Tibial nerve (tissue), 4 donors: ENCODE measurements at regions not wholly inside any gene's neighbourhood (a gene's known extent, or its start where the extent isn't known, plus 50 kb on each side); places are given as distances from the start of the nearest gene placed in this dataset.
"Not testable (repeated sequence)": the region's sequence is repeated elsewhere in the genome, so short reads cannot be mapped to it uniquely, and the experiment has no call there.

Source experiments
- DNase-seq, 2 donors: peaks; one replicate each; pipeline ENCODE4 v3.0.0-alpha.2; 2019; ENCODE audit warnings: low spot score in 2 of 2
- H3K27ac ChIP-seq, 4 donors: fragments of 200-600 bp; sonication (generic) in 3 of 4; one replicate each; pipeline ENCODE4 v1.5.1; 2017 to 2019; ENCODE audit warnings: mild to moderate bottlenecking in 1 of 4
- H3K27me3 ChIP-seq, 2 donors: fragments of 200-600 bp; sonication (generic) in 1 of 2; one replicate each; pipeline versions ENCODE4 v1.5.1 to v1.6.0; 2017 to 2019
- H3K36me3 ChIP-seq, 3 donors: fragments of 200-600 bp; sonication (generic); one replicate each; pipeline ENCODE4 v1.5.1; 2018 to 2019
- H3K4me1 ChIP-seq, 4 donors: fragments of 200-600 bp; sonication (generic) in 3 of 4; one replicate each; pipeline ENCODE4 v1.5.1; 2017 to 2019
- H3K4me3 ChIP-seq, 4 donors: fragments of 200-600 bp; sonication (generic) in 3 of 4; one replicate each; pipeline ENCODE4 v1.5.1; 2017 to 2019; ENCODE audit warnings: mild to moderate bottlenecking in 1 of 4, moderate library complexity in 1 of 4
- H3K9me3 ChIP-seq, 4 donors: fragments of 200-600 bp; sonication (generic) in 3 of 4; one replicate each; pipeline ENCODE4 v1.5.1; 2017 to 2019
- EP300 ChIP-seq, 2 donors: sonication (generic); formaldehyde crosslinking; IDR thresholded peaks; one replicate each; pipeline ENCODE4 v1.6.1; 2017; ENCODE audit warnings: antibody characterized with exemption in 2 of 2, mild to moderate bottlenecking in 1 of 2
- POLR2A ChIP-seq, 2 donors: fragments of 450-650 bp; IDR thresholded peaks; one replicate each; pipeline ENCODE4 v1.6.1; 2017; ENCODE audit warnings: antibody characterized with exemption in 2 of 2, mild to moderate bottlenecking in 2 of 2, moderate library complexity in 2 of 2
- WGBS, 2 donors: methylation state at CpG; one replicate each; pipeline ENCODE4 v1.1.5; 2018; 5-methylcytosine and 5-hydroxymethylcytosine counted together
- TF ChIP-seq, protein P1 (sequence below), 5 experiments: fragments of 200-600 bp in 3 of 5; fragments of 450-650 bp in 2 of 5; sonication (generic) in 3 of 5; IDR thresholded peaks; one replicate each; pipeline ENCODE4 v1.5.1; 2016 to 2019; ENCODE audit warnings: antibody characterized with exemption in 5 of 5, mild to moderate bottlenecking in 3 of 5, moderate library complexity in 2 of 5

DNA sequence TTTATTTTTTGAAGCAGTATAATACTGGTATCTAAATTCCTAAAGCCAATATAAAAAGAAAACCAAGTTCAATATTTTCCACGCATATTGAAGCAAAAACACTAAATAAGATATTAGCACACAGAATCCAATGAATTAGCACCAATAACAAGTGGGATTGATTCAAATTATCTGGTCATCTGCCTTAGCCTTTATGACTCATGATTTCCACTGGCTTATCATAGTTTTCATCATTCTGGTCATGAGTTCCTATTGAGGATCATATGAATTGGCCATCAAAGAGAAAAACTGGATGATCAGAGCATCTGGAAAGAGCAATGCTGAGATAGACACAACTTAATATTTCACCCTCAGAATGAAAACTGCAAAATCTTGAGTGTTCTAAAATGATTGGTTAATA, 809.9 kb downstream of the MCTP2 start:
- no peaks in the 10 kb centered on the region for H3K36me3 ChIP-seq
- H3K9me3 ChIP-seq, result peaks cover 0 to 13% (median 0%) of the 10 kb centered on the region in 4 donors
- WGBS, 2 donors, result 91 to 95% methylated on average over 1 of the region's 1 CpG
- TF ChIP-seq EP300 (IDR thresholded peaks at IDR 0.05), result no peak
- no peak for TF ChIP-seq POLR2A (IDR thresholded peaks at IDR 0.05)
- TF ChIP-seq, protein P1, sequence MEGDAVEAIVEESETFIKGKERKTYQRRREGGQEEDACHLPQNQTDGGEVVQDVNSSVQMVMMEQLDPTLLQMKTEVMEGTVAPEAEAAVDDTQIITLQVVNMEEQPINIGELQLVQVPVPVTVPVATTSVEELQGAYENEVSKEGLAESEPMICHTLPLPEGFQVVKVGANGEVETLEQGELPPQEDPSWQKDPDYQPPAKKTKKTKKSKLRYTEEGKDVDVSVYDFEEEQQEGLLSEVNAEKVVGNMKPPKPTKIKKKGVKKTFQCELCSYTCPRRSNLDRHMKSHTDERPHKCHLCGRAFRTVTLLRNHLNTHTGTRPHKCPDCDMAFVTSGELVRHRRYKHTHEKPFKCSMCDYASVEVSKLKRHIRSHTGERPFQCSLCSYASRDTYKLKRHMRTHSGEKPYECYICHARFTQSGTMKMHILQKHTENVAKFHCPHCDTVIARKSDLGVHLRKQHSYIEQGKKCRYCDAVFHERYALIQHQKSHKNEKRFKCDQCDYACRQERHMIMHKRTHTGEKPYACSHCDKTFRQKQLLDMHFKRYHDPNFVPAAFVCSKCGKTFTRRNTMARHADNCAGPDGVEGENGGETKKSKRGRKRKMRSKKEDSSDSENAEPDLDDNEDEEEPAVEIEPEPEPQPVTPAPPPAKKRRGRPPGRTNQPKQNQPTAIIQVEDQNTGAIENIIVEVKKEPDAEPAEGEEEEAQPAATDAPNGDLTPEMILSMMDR (IDR thresholded peaks at IDR 0.05), result no peak
- H3K4me1 ChIP-seq, result no peaks in the 10 kb centered on the region
- H3K4me3 ChIP-seq, result no peak overlapping the region
- no peaks in the 10 kb centered on the region for H3K27me3 ChIP-seq
- no peak overlapping the region for H3K27ac ChIP-seq
- no peak for DNase-seq

DNA sequence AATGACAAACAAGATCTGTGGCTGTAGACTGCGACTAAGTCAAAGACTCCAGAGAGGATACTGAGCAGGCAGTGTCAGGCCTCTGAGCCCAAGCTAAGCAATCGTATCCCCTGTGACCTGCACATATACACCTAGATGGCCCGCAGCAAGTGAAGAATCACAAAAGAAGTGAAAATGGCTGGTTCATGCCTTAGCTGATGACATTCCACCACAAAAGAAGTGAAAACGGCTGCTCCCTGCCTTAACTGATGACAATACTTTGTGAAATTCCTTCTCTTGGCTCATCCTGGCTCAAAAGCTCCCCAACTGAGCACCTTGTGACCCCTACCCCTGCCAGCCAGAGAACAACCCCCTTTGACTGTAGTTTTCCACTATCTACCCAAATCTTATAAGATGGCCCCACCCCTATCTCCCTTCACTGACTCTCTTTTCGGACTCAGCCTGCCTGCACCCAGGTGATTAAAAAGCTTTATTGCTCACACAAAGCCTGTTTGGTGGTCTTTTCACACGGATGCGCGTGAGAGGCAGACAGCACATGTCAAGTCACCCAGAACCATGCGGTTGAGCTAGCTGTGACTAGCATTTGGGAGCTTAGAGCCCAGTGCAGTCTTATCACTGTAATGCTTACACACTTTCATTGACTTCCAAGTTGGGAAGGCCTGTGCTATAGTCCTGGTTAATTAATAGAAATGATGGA, 812.0 kb downstream of the MCTP2 start:
- H3K36me3 ChIP-seq, H3K27ac ChIP-seq, H3K27me3 ChIP-seq, DNase-seq, H3K4me3 ChIP-seq, H3K4me1 ChIP-seq: not testable (repeated sequence)
- peaks cover 0 to 11% (median 4%) of the 10 kb centered on the region in 4 donors for H3K9me3 ChIP-seq
- WGBS, 2 donors, result 90 to 91% methylated on average over 9 of the region's 9 CpGs

- Histone ChIP-seq H3K27me3 (no peaks in the 10 kb centered on the region), H3K9me3 (peaks cover 0 to 16% (median 6%) of the 10 kb centered on the region in 4 donors), H3K27ac (no peak overlapping the region), H3K4me3 (no peak overlapping the region), H3K4me1 (no peaks in the 10 kb centered on the region), H3K36me3 (no peaks in the 10 kb centered on the region)
- DNase-seq, result no peak
- WGBS, 2 donors, result 86 to 89% methylated on average over 1 of the region's 1 CpG
- TF ChIP-seq EP300 (IDR thresholded peaks at IDR 0.05) (no peak), POLR2A (IDR thresholded peaks at IDR 0.05) (no peak)
- TF ChIP-seq, protein P1 (IDR thresholded peaks at IDR 0.05), result no peak
Observed at GRCh38 chr15:95043933-95044313, 812.6 kb downstream of the MCTP2 start.

GRCh38 chr15:95044745-95045417, 813.5 kb downstream of the MCTP2 start:
- H3K4me3 ChIP-seq, result no peak overlapping the region
- H3K36me3 ChIP-seq, result no peaks in the 10 kb centered on the region
- TF ChIP-seq EP300 (IDR thresholded peaks at IDR 0.05) (no peak), POLR2A (IDR thresholded peaks at IDR 0.05) (no peak)
- TF ChIP-seq, protein P1 (IDR thresholded peaks at IDR 0.05), result no peak
- no peak for DNase-seq
- H3K4me1 ChIP-seq, result no peaks in the 10 kb centered on the region
- no peaks in the 10 kb centered on the region for H3K27me3 ChIP-seq
- WGBS, 2 donors, result 81 to 82% methylated on average over 8 of the region's 8 CpGs
- peaks cover 0 to 24% (median 6%) of the 10 kb centered on the region in 4 donors for H3K9me3 ChIP-seq
- H3K27ac ChIP-seq, result no peak overlapping the region

DNA sequence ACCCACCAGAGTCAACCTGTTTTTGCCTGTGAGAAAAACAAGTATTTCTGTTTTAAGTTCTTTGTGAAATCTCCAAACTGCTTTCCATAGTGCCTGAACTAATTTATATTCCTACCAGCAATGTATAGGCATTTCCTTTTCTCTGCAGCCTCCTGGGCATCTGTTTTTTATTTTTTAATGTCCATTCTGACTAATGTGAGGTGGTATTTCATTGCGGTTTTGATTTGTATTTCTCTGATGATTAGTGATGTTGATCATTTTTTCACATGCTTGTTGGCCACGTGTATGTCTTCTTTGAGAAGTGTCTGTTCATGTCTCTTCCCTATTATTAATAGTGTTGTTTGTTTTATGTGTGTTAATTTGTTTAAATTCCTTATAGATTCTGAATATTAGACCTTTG, 820.5 kb downstream of the MCTP2 start:
- Histone ChIP-seq H3K27ac (no peak overlapping the region), H3K27me3 (no peaks in the 10 kb centered on the region), H3K4me3 (no peak overlapping the region), H3K9me3 (peaks cover 0 to 40% (median 11%) of the 10 kb centered on the region in 4 donors), H3K36me3 (no peaks in the 10 kb centered on the region), H3K4me1 (no peaks in the 10 kb centered on the region)
- DNase-seq, result no peak
- TF ChIP-seq EP300 (IDR thresholded peaks at IDR 0.05), result no peak
- TF ChIP-seq, protein P1 (IDR thresholded peaks at IDR 0.05), result no peak
- TF ChIP-seq POLR2A (IDR thresholded peaks at IDR 0.05), result no peak
- 73 to 76% methylated on average over 2 of the region's 2 CpGs for WGBS, 2 donors
